H9 (cell line): ENCODE measurements at regions not wholly inside any gene's neighbourhood (a gene's known extent, or its start where the extent isn't known, plus 50 kb on each side); places are given as distances from the start of the nearest gene placed in this dataset.

ENCODE experiments used
- DNase-seq: peaks from one replicate; pipeline ENCODE4 v3.0.0-alpha.2; 2017
- H2AFZ ChIP-seq: one replicate; pipeline ENCODE4 v1.6.1; 2013; ENCODE audit warnings: mild to moderate bottlenecking, low read length, control low read depth, moderate library complexity
- H2AK5ac ChIP-seq: 2 replicates; pipeline ENCODE4 v1.6.1; 2013; ENCODE audit warnings: low read length, control low read depth, mixed read lengths; ENCODE audit not compliant: insufficient read length
- H2BK120ac ChIP-seq: one replicate; pipeline ENCODE4 v1.6.1; 2013; ENCODE audit warnings: low read depth, mild to moderate bottlenecking, low read length, control low read depth, inconsistent platforms; ENCODE audit not compliant: poor library complexity, severe bottlenecking
- H2BK12ac ChIP-seq: 2 replicates; pipeline ENCODE4 v1.6.1; 2013; ENCODE audit warnings: low read length, control low read depth, mixed read lengths, low read depth; ENCODE audit not compliant: insufficient read length
- H2BK15ac ChIP-seq: 2 replicates; pipeline ENCODE4 v1.6.1; 2013; ENCODE audit warnings: low read depth, low read length, control low read depth
- H2BK20ac ChIP-seq: one replicate; pipeline ENCODE4 v1.6.1; 2013; ENCODE audit warnings: low read depth, mild to moderate bottlenecking, low read length, control low read depth, inconsistent platforms; ENCODE audit not compliant: poor library complexity, severe bottlenecking
- H2BK5ac ChIP-seq: 2 replicates; pipeline ENCODE4 v1.6.1; 2013; ENCODE audit warnings: low read length, control low read depth, mixed read lengths; ENCODE audit not compliant: insufficient read length
- H3K14ac ChIP-seq: 2 replicates; pipeline ENCODE4 v1.6.1; 2013; ENCODE audit warnings: low read length, control low read depth; ENCODE audit not compliant: insufficient read depth
- H3K18ac ChIP-seq: 2 replicates; pipeline ENCODE4 v1.6.1; 2013; ENCODE audit warnings: low read depth, mild to moderate bottlenecking, mixed read lengths, low read length, control low read depth; ENCODE audit not compliant: insufficient read length
- H3K23ac ChIP-seq: 2 replicates; pipeline ENCODE4 v1.6.1; 2013; ENCODE audit warnings: low read length, control low read depth, mixed read lengths, low read depth; ENCODE audit not compliant: insufficient read length
- H3K23me2 ChIP-seq: 2 replicates; pipeline ENCODE4 v1.6.1; 2013; ENCODE audit warnings: low read depth, mild to moderate bottlenecking, mixed read lengths, low read length, control low read depth; ENCODE audit not compliant: insufficient read length, poor library complexity, severe bottlenecking
- H3K27ac ChIP-seq: 2 replicates; pipeline ENCODE4 v1.5.1; 2013; ENCODE audit warnings: low read length, control low read depth, mixed read lengths, low read depth; ENCODE audit not compliant: insufficient read length
- H3K27me3 ChIP-seq: 2 replicates; pipeline ENCODE4 v1.6.1; 2013; ENCODE audit warnings: low read length, control low read depth, inconsistent platforms; ENCODE audit not compliant: insufficient read depth
- H3K4ac ChIP-seq: 2 replicates; pipeline ENCODE4 v1.6.1; 2013; ENCODE audit warnings: low read depth, mild to moderate bottlenecking, control low read depth, inconsistent platforms, low read length, moderate library complexity
- H3K4me1 ChIP-seq: 2 replicates; pipeline ENCODE4 v1.6.1; 2013; ENCODE audit warnings: low read length, control low read depth, inconsistent platforms; ENCODE audit not compliant: insufficient read depth
- H3K4me2 ChIP-seq: 2 replicates; pipeline ENCODE4 v1.6.1; 2013; ENCODE audit warnings: low read length, control low read depth, mixed read lengths; ENCODE audit not compliant: insufficient read length, insufficient read depth
- H3K56ac ChIP-seq: 2 replicates; pipeline ENCODE4 v1.6.1; 2013; ENCODE audit warnings: low read depth, mild to moderate bottlenecking, mixed read lengths, low read length, control low read depth; ENCODE audit not compliant: insufficient read length
- H3K79me1 ChIP-seq: 2 replicates; pipeline ENCODE4 v1.6.1; 2013; ENCODE audit warnings: low read depth, mild to moderate bottlenecking, moderate library complexity, low read length, control low read depth, inconsistent platforms; ENCODE audit not compliant: insufficient read depth, poor library complexity, severe bottlenecking
- H3K79me2 ChIP-seq: 2 replicates; pipeline ENCODE4 v1.6.1; 2013; ENCODE audit warnings: low read length, control low read depth, inconsistent platforms; ENCODE audit not compliant: insufficient read depth
- H3K9ac ChIP-seq: 2 replicates; pipeline ENCODE4 v1.6.1; 2013; ENCODE audit warnings: low read length, control low read depth, mixed read lengths; ENCODE audit not compliant: insufficient read length; ENCODE audit errors: extremely low read depth
- H3K9me3 ChIP-seq: one replicate; pipeline ENCODE4 v1.6.1; 2013; ENCODE audit warnings: low read depth, low read length, inconsistent platforms; ENCODE audit not compliant: control insufficient read depth
- H3T11ph ChIP-seq: one replicate; pipeline ENCODE4 v1.6.1; 2013; ENCODE audit warnings: mild to moderate bottlenecking, low read length, control low read depth, inconsistent platforms
- H4K20me1 ChIP-seq: one replicate; pipeline ENCODE4 v1.6.1; 2013; ENCODE audit not compliant: control insufficient read depth, insufficient read length, insufficient read depth
- H4K5ac ChIP-seq: 2 replicates; pipeline ENCODE4 v1.6.1; 2013; ENCODE audit warnings: low read depth, mild to moderate bottlenecking, mixed read lengths, low read length, control low read depth; ENCODE audit not compliant: insufficient read length
- H4K8ac ChIP-seq: replicated peaks from 2 replicates; pipeline ENCODE4 v1.6.1; 2013; ENCODE audit warnings: low read length, control low read depth, mixed read lengths, low read depth; ENCODE audit not compliant: insufficient read length
- H4K91ac ChIP-seq: 2 replicates; pipeline ENCODE4 v1.6.1; 2013; ENCODE audit warnings: low read depth, mild to moderate bottlenecking, moderate library complexity, mixed read lengths, low read length, control low read depth; ENCODE audit not compliant: insufficient read length
- H3K27ac Mint-ChIP-seq, 3 experiments: 2 replicates in 2 of 3; 3 replicates in 1 of 3; pipeline ENCODE4 v1.8.0; 2020 to 2021; ENCODE audit warnings: mixed read lengths in 3 of 3, mild to moderate bottlenecking in 1 of 3, moderate library complexity in 1 of 3
- H3K27me3 Mint-ChIP-seq: 2 replicates; pipeline ENCODE4 v1.8.0; 2021; ENCODE audit warnings: low read depth, mild to moderate bottlenecking, moderate library complexity, mixed read lengths
- H3K36me3 Mint-ChIP-seq, 3 experiments: 2 replicates in 2 of 3; 3 replicates in 1 of 3; pipeline ENCODE4 v1.8.0; 2020 to 2021; ENCODE audit warnings: low read depth in 3 of 3, mixed read lengths in 3 of 3; ENCODE audit not compliant: insufficient read depth in 1 of 3
- H3K4me1 Mint-ChIP-seq, 2 experiments: 2 replicates each; pipeline ENCODE4 v1.8.0; 2020; ENCODE audit warnings: mixed read lengths in 2 of 2
- H3K4me3 Mint-ChIP-seq, 2 experiments: 2 replicates in 1 of 2; 3 replicates in 1 of 2; pipeline ENCODE4 v1.8.0; 2020 to 2021; ENCODE audit warnings: mild to moderate bottlenecking in 2 of 2, mixed read lengths in 2 of 2, moderate library complexity in 1 of 2
- H3K9me3 Mint-ChIP-seq, 2 experiments: 2 replicates in 1 of 2; 3 replicates in 1 of 2; pipeline ENCODE4 v1.8.0; 2020; ENCODE audit warnings: mild to moderate bottlenecking in 2 of 2, mixed read lengths in 2 of 2, moderate library complexity in 1 of 2
- CTCF ChIP-seq: fragments of 200-600 bp; sonication (generic); conservative IDR thresholded peaks from 3 replicates; pipeline ENCODE4 v1.8.0; 2021; ENCODE audit warnings: antibody characterized with exemption, mild to moderate bottlenecking
- WGBS: extraction: QIAGEN DNeasy Blood & Tissue Kit; methylation state at CpG from one replicate; pipeline ENCODE4 v1.1.7; 2013; ENCODE audit warnings: missing lambda C conversion rate, low lambda C conversion rate, mixed read lengths; ENCODE audit not compliant: insufficient read length; ENCODE audit errors: extremely low coverage; 5-methylcytosine and 5-hydroxymethylcytosine counted together

- no peak overlapping the region for H3K4me3 Mint-ChIP-seq
- no CpG with 5 or more reads among the region's 8 CpGs for WGBS
- no peak overlapping the region for H4K8ac ChIP-seq
- no peak overlapping the region for H2AFZ ChIP-seq
- H3K23ac ChIP-seq: no peak overlapping the region
- H3K56ac ChIP-seq: no peak overlapping the region
- H3K27ac Mint-ChIP-seq: no peak overlapping the region
- H3K4me2 ChIP-seq: no peak overlapping the region
- H2BK5ac ChIP-seq: no peak overlapping the region
- H3K18ac ChIP-seq: no peak overlapping the region
- no peaks in the 10 kb centered on the region for H3K27me3 Mint-ChIP-seq
- no peaks in the 10 kb centered on the region for H4K20me1 ChIP-seq
- H3K4ac ChIP-seq: no peak overlapping the region
- no peak for TF ChIP-seq CTCF
- no peaks in the 10 kb centered on the region for H3K9me3 Mint-ChIP-seq
- no peaks in the 10 kb centered on the region for H3K23me2 ChIP-seq
- no peaks in the 10 kb centered on the region for H3K36me3 Mint-ChIP-seq
- no peak overlapping the region for H2BK15ac ChIP-seq
- no peak overlapping the region for H3T11ph ChIP-seq
- no peak overlapping the region for H4K5ac ChIP-seq
- no peaks in the 10 kb centered on the region for H3K9me3 ChIP-seq
- H4K91ac ChIP-seq: no peak overlapping the region
- H3K9ac ChIP-seq: no peak overlapping the region
- no peak overlapping the region for H2BK12ac ChIP-seq
- H2BK120ac ChIP-seq: no peak overlapping the region
- H3K4me1 ChIP-seq: no peaks in the 10 kb centered on the region
- H3K4me1 Mint-ChIP-seq: peaks cover 0 to 3% of the 10 kb centered on the region in 2 experiments; a peak in 2 of 4 replicates
- H2BK20ac ChIP-seq: no peak overlapping the region
- no peak overlapping the region for H3K14ac ChIP-seq
- H3K79me1 ChIP-seq: no peaks in the 10 kb centered on the region
- no peaks in the 10 kb centered on the region for H3K79me2 ChIP-seq
- no peak overlapping the region for H2AK5ac ChIP-seq
- DNase-seq: no peak
- H3K27me3 ChIP-seq: no peaks in the 10 kb centered on the region
- H3K27ac ChIP-seq: no peak overlapping the region
Observed at GRCh38 chr5:92713335-92713743, 867.7 kb downstream of the NR2F1-AS1 start.
